ENCODE measurements at regions not wholly inside any gene's neighbourhood (a gene's known extent, or its start where the extent isn't known, plus 50 kb on each side); places are given as distances from the start of the nearest gene placed in this dataset.
"Not testable (repeated sequence)": the region's sequence is repeated elsewhere in the genome, so short reads cannot be mapped to it uniquely, and the experiment has no call there.

- Mint-ChIP-seq H3K9me3 (peaks cover 0 to 8% (median 3%) of the 10 kb centered on the region in 7 donors), H3K27me3 (ENCODE audit: low read depth in 3 of 3) (peaks cover 1 to 4% (median 3%) of the 10 kb centered on the region in 3 donors), H3K4me1 (no peaks in the 10 kb centered on the region), H3K27ac (peak overlapping the region in 1 of 7 donors; percentile 7), H3K36me3 (no peaks in the 10 kb centered on the region), H3K4me3 (no peak overlapping the region)
- Histone ChIP-seq H4K20me1 (ENCODE audit: insufficient read depth, low read length) (no peaks in the 10 kb centered on the region), H3K9ac (ENCODE audit: insufficient read depth, low read length, poor library complexity, severe bottlenecking) (no peak overlapping the region), H3K4me3 (replicated peaks in 1 of 3; ENCODE audit: low read depth in 2 of 3, low read length in 3 of 3) (no peak overlapping the region), H3K36me3 (replicated peaks in 1 of 2; ENCODE audit: control insufficient read depth in 1 of 2, insufficient read depth in 2 of 2, low read length in 2 of 2) (no peaks in the 10 kb centered on the region), H3K4me1 (ENCODE audit: control insufficient read depth in 1 of 2, insufficient read depth in 2 of 2, low read length in 2 of 2) (no peaks in the 10 kb centered on the region), H3K4me2 (replicated peaks; ENCODE audit: extremely low read depth, low read length, poor library complexity, severe bottlenecking) (no peak overlapping the region), H2AFZ (ENCODE audit: insufficient read depth, low read depth, low read length, poor library complexity, severe bottlenecking) (no peak overlapping the region), H3K27me3 (ENCODE audit: control insufficient read depth in 2 of 2, insufficient read depth in 2 of 2, low read length in 2 of 2) (no peaks in the 10 kb centered on the region), H3K79me2 (ENCODE audit: insufficient read depth, low read length) (no peaks in the 10 kb centered on the region), H3K9me3 (replicated peaks in 1 of 2; ENCODE audit: control insufficient read depth in 1 of 2, insufficient read depth in 1 of 2, low read length in 2 of 2) (no peaks in the 10 kb centered on the region), H3K27ac (ENCODE audit: low read depth in 1 of 2, low read length in 2 of 2) (no peak overlapping the region)
- 54% methylated on average over 2 of the region's 5 CpGs for WGBS (ENCODE audit: insufficient coverage)
- intact Hi-C loops (cut with micrococcal nuclease) = no loop called here
- no peak for TF ChIP-seq CTCF (IDR thresholded peaks at IDR 0.05)
- no peak for DNase-seq
Measured at GRCh38 chr2:167783261-167784083, 463.9 kb downstream of the STK39 start.

- H2AFZ ChIP-seq (ENCODE audit: insufficient read depth, low read depth, low read length, poor library complexity, severe bottlenecking); H3K27ac ChIP-seq (ENCODE audit: low read depth in 1 of 2, low read length in 2 of 2); H3K4me2 ChIP-seq (replicated peaks; ENCODE audit: extremely low read depth, low read length, poor library complexity, severe bottlenecking); H3K9me3 ChIP-seq (replicated peaks in 1 of 2; ENCODE audit: control insufficient read depth in 1 of 2, insufficient read depth in 1 of 2, low read length in 2 of 2); H4K20me1 ChIP-seq (ENCODE audit: insufficient read depth, low read length); H3K36me3 Mint-ChIP-seq; H3K9ac ChIP-seq (ENCODE audit: insufficient read depth, low read length, poor library complexity, severe bottlenecking); H3K4me3 Mint-ChIP-seq; intact Hi-C loops (cut with micrococcal nuclease); H3K79me2 ChIP-seq (ENCODE audit: insufficient read depth, low read length); H3K9me3 Mint-ChIP-seq; H3K4me1 ChIP-seq (ENCODE audit: control insufficient read depth in 1 of 2, insufficient read depth in 2 of 2, low read length in 2 of 2); DNase-seq; H3K27me3 Mint-ChIP-seq (ENCODE audit: low read depth in 3 of 3); H3K36me3 ChIP-seq (replicated peaks in 1 of 2; ENCODE audit: control insufficient read depth in 1 of 2, insufficient read depth in 2 of 2, low read length in 2 of 2); H3K27ac Mint-ChIP-seq; H3K4me3 ChIP-seq (replicated peaks in 1 of 3; ENCODE audit: low read depth in 2 of 3, low read length in 3 of 3); H3K4me1 Mint-ChIP-seq; H3K27me3 ChIP-seq (ENCODE audit: control insufficient read depth in 2 of 2, insufficient read depth in 2 of 2, low read length in 2 of 2): not testable (repeated sequence)
- WGBS (ENCODE audit: insufficient coverage) = 96% methylated on average over 7 of the region's 8 CpGs
Measured at GRCh38 chr2:167781629-167782028, 465.8 kb downstream of the STK39 start.

Measured in CD14-positive monocyte (primary cell).